H54 (cell line): ENCODE measurements at regions not wholly inside any gene's neighbourhood (a gene's known extent, or its start where the extent isn't known, plus 50 kb on each side); places are given as distances from the start of the nearest gene placed in this dataset.

ENCODE experiments used
- DNase-seq: peaks from one replicate; pipeline ENCODE4 v3.0.0; 2011; ENCODE audit warnings: low spot score, mixed read lengths; ENCODE audit not compliant: insufficient read length
- FAIRE-seq: peaks from 3 replicates; lab custom pipeline; 2011; peaks lifted over from hg19 to GRCh38; lab: Jason Lieb, UNC
- POLR2A ChIP-seq: IDR thresholded peaks from 2 replicates; pipeline ENCODE4 v1.6.1; 2011; ENCODE audit warnings: low read depth, mild to moderate bottlenecking, low read length

DNA sequence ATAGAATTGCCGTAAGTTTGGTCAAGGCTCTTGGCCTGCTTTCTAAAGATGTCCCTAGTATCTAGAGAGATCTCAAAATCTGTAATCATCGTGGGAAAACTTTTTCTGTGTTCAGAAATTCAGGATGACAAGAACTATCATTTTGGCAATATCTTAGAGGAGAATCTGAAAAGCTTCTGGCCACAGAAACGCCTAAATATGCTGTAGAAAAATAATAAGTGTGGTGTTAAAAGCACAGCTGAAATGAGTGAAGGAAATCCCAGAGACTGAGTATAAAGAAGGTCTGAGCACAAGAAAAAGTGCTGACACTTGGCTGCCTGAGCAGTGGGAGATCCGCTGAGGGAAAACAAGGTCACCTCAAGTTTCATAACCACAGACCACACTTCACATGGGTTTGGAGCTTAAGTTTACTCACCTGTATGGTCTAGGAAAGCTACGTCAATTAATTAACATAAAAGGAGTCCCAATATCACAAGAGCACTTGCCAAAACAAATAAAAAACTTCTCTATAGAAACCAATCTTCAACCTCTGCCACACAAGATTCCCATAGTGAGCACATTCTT is 235.2 kb upstream of the IRF2BP2 start:
- FAIRE-seq (no peak), DNase-seq (no peak)
- no peak for TF ChIP-seq POLR2A

DNA sequence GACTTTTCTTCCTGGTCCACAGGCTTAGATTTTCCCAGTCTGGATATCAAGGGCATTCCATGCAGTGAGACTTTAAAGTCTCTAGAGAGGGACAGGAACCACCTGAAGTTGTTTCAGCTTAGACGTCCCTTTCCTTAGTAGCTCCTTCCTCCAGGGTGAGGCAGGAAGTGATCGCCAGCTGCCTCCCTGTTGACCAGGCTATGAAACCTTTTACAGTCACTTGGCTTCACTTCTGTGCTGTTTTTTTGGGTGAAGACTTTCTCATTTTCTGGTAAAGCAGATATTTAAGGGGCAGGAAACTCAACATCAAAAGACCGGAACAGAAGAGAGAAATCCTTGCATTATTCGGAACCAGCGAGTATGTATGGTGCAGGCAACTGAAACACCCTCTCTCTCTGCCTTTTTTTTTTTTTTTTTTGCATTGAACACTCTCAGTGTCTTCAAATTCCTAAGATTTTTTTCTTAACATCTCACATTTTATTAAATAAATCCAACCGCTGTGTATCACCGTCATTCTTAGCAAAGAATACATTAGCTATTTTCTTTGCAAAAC is 234.6 kb upstream of the IRF2BP2 start:
- FAIRE-seq = no peak
- TF ChIP-seq POLR2A = no peak
- DNase-seq = no peak

DNA sequence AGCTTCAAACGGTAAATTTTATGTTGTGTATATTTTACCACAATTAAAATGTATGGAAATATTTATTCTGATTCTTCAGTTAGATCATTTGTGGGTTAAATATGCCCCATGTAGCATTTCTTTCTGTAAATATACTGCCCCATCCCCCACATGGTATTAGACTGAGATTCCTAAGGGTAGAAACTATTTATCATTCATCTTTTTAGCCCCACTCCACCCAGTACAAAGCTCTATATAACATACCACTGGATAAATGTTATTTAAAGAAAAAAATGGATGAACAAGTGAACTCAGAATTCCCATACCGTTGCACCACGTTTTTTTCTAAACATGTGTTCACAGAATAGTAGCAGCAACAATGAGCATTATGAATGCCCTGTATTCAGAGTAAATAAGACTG is 234.0 kb upstream of the IRF2BP2 start:
- DNase-seq = no peak
- TF ChIP-seq POLR2A = no peak
- FAIRE-seq = no peak

DNA sequence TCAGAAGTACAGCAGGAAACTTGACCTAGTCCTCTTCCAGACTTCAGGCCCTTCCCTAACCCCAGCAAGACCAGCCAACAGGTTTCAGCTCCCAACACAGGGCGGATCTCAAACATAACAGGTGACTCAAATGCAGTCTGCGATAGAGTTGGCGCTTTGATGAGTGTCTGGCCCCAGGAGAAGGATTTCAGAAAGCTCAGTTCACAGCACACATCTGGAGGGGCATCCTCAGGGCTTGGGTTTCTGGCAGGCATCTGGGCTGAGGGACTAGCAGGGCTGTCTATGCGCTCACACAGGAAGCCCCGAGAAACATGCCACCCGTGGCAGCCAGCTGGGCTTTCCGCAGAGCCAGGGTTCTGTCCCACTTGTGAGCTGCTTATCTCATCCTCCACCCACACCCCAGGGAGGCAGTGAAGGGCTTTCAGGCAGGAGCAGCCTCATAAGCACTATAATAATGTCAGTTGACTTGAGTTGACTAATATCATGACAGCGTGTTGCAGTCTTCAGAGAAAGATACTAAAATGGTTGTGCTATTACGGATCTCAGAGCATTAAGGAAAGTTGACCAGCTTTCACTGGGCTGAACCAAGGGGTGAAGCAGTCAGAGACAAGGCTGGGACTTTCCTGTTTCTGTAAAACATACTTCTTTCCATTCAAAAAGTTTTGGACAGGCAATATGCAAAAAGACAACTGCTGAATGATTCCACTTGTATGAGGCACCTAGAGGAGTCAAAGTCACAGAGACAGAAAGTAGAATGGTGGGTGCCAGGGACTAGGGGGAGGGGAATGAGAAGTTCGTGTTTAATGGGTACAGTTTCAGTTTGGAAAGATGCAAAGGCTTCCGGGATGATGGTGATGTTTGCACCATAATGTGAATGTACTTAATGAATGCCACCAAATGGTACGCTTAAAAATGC is 233.0 kb upstream of the IRF2BP2 start:
- DNase-seq (no peak), FAIRE-seq (no peak)
- no peak for TF ChIP-seq POLR2A

DNA sequence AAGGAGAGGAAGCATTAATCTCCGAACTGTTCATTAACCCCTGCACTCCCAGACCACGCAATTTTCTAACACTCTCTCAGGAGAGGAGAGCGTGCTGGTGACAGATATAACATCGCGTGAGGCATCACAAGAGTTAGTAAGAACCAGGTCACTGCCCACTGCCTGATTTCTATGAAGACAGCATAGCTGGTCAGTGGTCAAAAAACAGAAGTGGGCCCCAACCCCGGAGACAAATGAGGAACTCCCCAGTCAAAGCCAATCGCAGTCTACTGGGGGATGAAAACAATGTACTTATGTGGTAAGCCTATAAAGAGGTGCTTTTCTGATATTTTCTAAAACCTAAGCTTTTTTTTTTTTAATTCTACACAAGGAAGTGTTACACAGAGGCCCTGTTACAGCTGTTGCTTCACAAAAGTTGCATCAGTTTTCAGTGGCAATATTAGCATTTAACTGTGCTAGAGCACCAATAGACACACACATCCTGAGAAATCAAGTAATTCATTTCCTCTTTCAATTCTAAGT is 231.8 kb upstream of the IRF2BP2 start:
- DNase-seq (no peak), FAIRE-seq (no peak)
- no peak for TF ChIP-seq POLR2A

DNA sequence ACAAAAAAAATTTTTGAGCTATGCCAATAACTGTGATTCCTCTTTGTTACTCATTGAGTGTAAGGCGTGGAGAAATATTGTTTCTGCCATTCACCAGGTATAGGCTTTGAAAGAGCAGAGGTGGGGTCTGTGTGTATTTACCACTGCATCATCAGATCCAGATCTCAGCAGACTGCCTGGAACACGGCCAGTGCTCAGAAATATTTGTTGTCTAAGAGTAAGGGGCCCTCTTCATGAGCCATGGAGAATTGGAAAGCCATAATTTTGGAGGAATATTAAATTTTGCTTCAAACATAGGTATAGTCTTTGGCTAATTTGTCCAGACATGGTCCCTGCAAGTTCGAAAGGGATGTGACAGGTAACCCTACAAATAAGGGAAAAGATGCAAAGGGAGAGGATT is 231.3 kb upstream of the IRF2BP2 start:
- TF ChIP-seq POLR2A = no peak
- DNase-seq (no peak), FAIRE-seq (no peak)

- FAIRE-seq (no peak), DNase-seq (no peak)
These were observed 230.9 kb upstream of the IRF2BP2 start for GRCh38 chr1:234840843-234841242.

GRCh38 chr1:234840253-234840652 is 230.3 kb upstream of the IRF2BP2 start:
- DNase-seq (no peak), FAIRE-seq (no peak)
- TF ChIP-seq POLR2A = no peak

More at GRCh38 chr1:234840843-234841242, 230.9 kb upstream of the IRF2BP2 start:
- TF ChIP-seq POLR2A = no peak

GRCh38 chr1:234839663-234840062 is 229.7 kb upstream of the IRF2BP2 start:
- FAIRE-seq (no peak), DNase-seq (no peak)
- TF ChIP-seq POLR2A = no peak

GRCh38 chr1:234838820-234839219 is 228.8 kb upstream of the IRF2BP2 start:
- no peak for FAIRE-seq
- TF ChIP-seq POLR2A = no peak
- no peak for DNase-seq

DNA sequence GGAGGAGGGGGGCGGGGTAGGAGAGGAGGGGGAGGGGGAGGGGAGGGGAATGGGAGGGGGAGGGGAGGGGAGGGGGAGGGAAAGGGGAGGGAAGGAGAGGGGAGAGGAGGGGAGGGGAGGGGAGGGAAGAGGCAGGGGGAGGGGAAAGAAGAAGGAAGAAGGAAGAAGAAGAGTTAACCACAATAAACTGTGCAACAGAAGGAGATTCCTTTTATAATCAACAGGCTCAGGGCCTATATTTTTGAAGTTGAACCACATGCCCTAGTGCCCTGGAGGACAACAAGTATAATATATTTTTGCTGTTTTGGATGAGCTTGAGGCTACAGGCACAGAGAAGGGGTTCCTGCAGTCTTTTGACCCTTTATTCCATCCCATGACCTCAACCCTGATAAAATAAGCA is 228.2 kb upstream of the IRF2BP2 start:
- TF ChIP-seq POLR2A = no peak
- no peak for FAIRE-seq
- no peak for DNase-seq

DNA sequence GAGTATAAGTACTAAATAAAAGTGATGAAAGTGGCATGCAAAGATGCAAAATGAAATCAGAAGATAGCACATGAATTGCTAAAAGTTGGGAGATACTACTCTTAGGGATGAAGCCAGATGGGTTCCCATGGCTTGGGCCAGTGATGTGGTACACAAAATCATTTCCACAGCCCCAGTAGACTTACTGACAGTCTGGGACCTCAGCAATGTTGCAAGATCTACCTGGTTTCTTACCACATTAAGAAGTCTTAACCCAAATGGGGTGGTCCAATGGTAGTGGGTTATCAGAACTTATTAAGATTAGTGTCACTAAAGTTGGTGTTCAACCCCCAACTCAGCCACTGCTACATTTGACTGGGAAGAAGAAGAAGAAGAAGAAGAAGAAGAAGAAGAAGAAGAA is 227.7 kb upstream of the IRF2BP2 start:
- DNase-seq (no peak), FAIRE-seq (no peak)
- TF ChIP-seq POLR2A = no peak

- FAIRE-seq = no peak
- no peak for TF ChIP-seq POLR2A
- no peak for DNase-seq
These were observed 226.9 kb upstream of the IRF2BP2 start for GRCh38 chr1:234836776-234837357.
